PC-9 (cell line): ENCODE measurements at regions not wholly inside any gene's neighbourhood (a gene's known extent, or its start where the extent isn't known, plus 50 kb on each side); places are given as distances from the start of the nearest gene placed in this dataset.

ENCODE experiments used
- BruUV-seq: library from RNA; stranded (reverse); fragments of 400-500 nt; replicated peaks from 2 replicates; lab custom pipeline; 2021; lab: Mats Ljungman, UMichigan
- CTCF ChIA-PET: fragments of 300-600 bp; sonication (Branson Sonifier 250); formaldehyde crosslinking; loops from one replicate; lab custom pipeline; 2022; ENCODE audit warnings: antibody characterized with exemption; lab: Charles Lee
- POLR2A ChIA-PET: fragments of 300-600 bp; sonication (Branson Sonifier 250); formaldehyde crosslinking; loops from one replicate; lab custom pipeline; 2022; ENCODE audit warnings: antibody characterized with exemption; ENCODE audit not compliant: unreplicated experiment; lab: Charles Lee
- DNase-seq, 2 experiments: peaks; one replicate each; pipeline versions ENCODE4 v3.0.0 to v3.0.0-alpha.2; 2015 to 2022; ENCODE audit warnings: mixed read lengths in 1 of 2
- H2AFZ ChIP-seq: fragments of 200-600 bp; sonication (generic); 2 replicates; pipeline ENCODE4 v1.8.1; 2017; ENCODE audit warnings: antibody characterized with exemption
- H3F3A ChIP-seq: fragments of 200-600 bp; sonication (generic); 2 replicates; pipeline ENCODE4 v1.8.1; 2017; ENCODE audit warnings: antibody characterized with exemption, mild to moderate bottlenecking, low read depth; ENCODE audit not compliant: insufficient read depth
- H3K27ac ChIP-seq: fragments of 200-600 bp; sonication (generic); 2 replicates; pipeline ENCODE4 v1.6.1; 2016; ENCODE audit warnings: mixed run types
- H3K27me3 ChIP-seq: fragments of 200-600 bp; sonication (generic); 2 replicates; pipeline ENCODE4 v1.6.1; 2016; ENCODE audit warnings: low read depth, mixed run types; ENCODE audit not compliant: insufficient read depth
- H3K36me3 ChIP-seq: fragments of 200-600 bp; sonication (generic); 2 replicates; pipeline ENCODE4 v1.6.1; 2016; ENCODE audit warnings: low read depth, mixed run types
- H3K4me1 ChIP-seq: fragments of 200-600 bp; sonication (generic); replicated peaks from 2 replicates; pipeline ENCODE4 v1.6.1; 2016; ENCODE audit warnings: mixed run types; ENCODE audit not compliant: insufficient read depth
- H3K4me2 ChIP-seq: fragments of 200-600 bp; sonication (generic); 2 replicates; pipeline ENCODE4 v1.6.1; 2017; ENCODE audit warnings: mixed run types
- H3K4me3 ChIP-seq: fragments of 200-600 bp; sonication (generic); 2 replicates; pipeline ENCODE4 v1.6.1; 2016; ENCODE audit warnings: mixed run types
- H3K79me2 ChIP-seq: fragments of 200-600 bp; sonication (generic); 2 replicates; pipeline ENCODE4 v1.6.1; 2017; ENCODE audit warnings: low read depth, mixed run types
- H3K9me2 ChIP-seq: fragments of 200-600 bp; sonication (generic); 2 replicates; pipeline ENCODE4 v1.8.1; 2017; ENCODE audit warnings: mild to moderate bottlenecking; ENCODE audit not compliant: insufficient read depth
- H3K9me3 ChIP-seq: fragments of 200-600 bp; sonication (generic); 2 replicates; pipeline ENCODE4 v1.8.1; 2016; ENCODE audit warnings: low read depth; ENCODE audit not compliant: insufficient read depth
- H4K20me1 ChIP-seq: fragments of 200-600 bp; sonication (generic); 2 replicates; pipeline ENCODE4 v1.8.1; 2017; ENCODE audit not compliant: insufficient read depth
- EZH2 ChIP-seq: fragments of 200-600 bp; sonication (generic); IDR thresholded peaks from 2 replicates; pipeline ENCODE4 v1.8.0; 2017; ENCODE audit warnings: antibody characterized with exemption, low read depth
- intact Hi-C: fragments of 100-400 bp; cut with micrococcal nuclease; formaldehyde crosslinking; loops from one replicate; pipeline ENCODE4 v1.10.0; 2022; ENCODE audit not compliant: unreplicated experiment
- TF ChIP-seq, protein P1 (sequence below): fragments of 200-600 bp; sonication (generic); conservative IDR thresholded peaks from 2 replicates; pipeline ENCODE4 v1.6.1; 2017; ENCODE audit warnings: mixed run types, antibody characterized with exemption, mild to moderate bottlenecking, moderate library complexity

DNA sequence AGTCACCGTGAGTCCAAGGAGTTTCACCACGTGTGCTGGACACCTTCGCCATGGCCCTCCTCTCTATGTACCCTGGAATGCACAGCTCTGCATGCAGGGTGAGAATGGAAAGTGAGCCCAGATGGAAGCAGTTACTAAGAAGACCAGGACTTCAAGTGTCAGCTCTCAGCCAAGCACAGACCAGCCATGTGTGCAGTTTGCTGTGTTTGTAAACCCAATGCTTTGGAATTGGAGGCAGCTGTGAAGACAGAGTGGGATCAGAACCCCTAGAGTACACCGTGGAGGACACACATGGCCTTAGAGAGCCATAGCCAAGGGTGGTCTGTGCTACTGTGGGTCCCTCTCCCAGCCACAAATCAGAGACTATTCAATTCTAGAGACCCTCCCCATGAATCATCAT is 655.5 kb upstream of the ID2 start:
- Histone ChIP-seq H3K4me2 (no peak overlapping the region), H3K4me1 (no peaks in the 10 kb centered on the region), H3K9me3 (no peaks in the 10 kb centered on the region), H3K36me3 (no peaks in the 10 kb centered on the region), H3K79me2 (no peaks in the 10 kb centered on the region), H3K9me2 (no peaks in the 10 kb centered on the region), H4K20me1 (no peaks in the 10 kb centered on the region), H2AFZ (no peak overlapping the region), H3F3A (no peaks in the 10 kb centered on the region), H3K27ac (no peak overlapping the region), H3K27me3 (peaks cover 49% of the 10 kb centered on the region), H3K4me3 (no peak overlapping the region)
- CTCF ChIA-PET, result no interaction called here
- DNase-seq, result no peak
- no peak for TF ChIP-seq EZH2
- TF ChIP-seq, protein P1, sequence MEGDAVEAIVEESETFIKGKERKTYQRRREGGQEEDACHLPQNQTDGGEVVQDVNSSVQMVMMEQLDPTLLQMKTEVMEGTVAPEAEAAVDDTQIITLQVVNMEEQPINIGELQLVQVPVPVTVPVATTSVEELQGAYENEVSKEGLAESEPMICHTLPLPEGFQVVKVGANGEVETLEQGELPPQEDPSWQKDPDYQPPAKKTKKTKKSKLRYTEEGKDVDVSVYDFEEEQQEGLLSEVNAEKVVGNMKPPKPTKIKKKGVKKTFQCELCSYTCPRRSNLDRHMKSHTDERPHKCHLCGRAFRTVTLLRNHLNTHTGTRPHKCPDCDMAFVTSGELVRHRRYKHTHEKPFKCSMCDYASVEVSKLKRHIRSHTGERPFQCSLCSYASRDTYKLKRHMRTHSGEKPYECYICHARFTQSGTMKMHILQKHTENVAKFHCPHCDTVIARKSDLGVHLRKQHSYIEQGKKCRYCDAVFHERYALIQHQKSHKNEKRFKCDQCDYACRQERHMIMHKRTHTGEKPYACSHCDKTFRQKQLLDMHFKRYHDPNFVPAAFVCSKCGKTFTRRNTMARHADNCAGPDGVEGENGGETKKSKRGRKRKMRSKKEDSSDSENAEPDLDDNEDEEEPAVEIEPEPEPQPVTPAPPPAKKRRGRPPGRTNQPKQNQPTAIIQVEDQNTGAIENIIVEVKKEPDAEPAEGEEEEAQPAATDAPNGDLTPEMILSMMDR, result no peak
- intact Hi-C loops, result no loop called here
- POLR2A ChIA-PET, result no interaction called here
- BruUV-seq, result no TSS peak

GRCh38 chr2:8027387-8027786 is 654.5 kb upstream of the ID2 start:
- no peaks in the 10 kb centered on the region for H3K4me1 ChIP-seq
- no peak for TF ChIP-seq EZH2
- TF ChIP-seq, protein P1, result no peak
- POLR2A ChIA-PET, result no interaction called here

GRCh38 chr2:8028036-8028435 is 653.8 kb upstream of the ID2 start:
- TF ChIP-seq, protein P1, result no peak
- no peak for TF ChIP-seq EZH2
- Histone ChIP-seq H3K36me3 (no peaks in the 10 kb centered on the region), H3K27me3 (peaks cover 54% of the 10 kb centered on the region), H3F3A (no peaks in the 10 kb centered on the region), H4K20me1 (no peaks in the 10 kb centered on the region), H3K4me3 (no peak overlapping the region), H3K4me1 (no peaks in the 10 kb centered on the region), H3K4me2 (no peak overlapping the region), H3K9me3 (no peaks in the 10 kb centered on the region), H2AFZ (no peak overlapping the region), H3K79me2 (no peaks in the 10 kb centered on the region), H3K27ac (no peak overlapping the region), H3K9me2 (no peaks in the 10 kb centered on the region)
- CTCF ChIA-PET, result no interaction called here
- intact Hi-C loops, result no loop called here
- no peak for DNase-seq
- POLR2A ChIA-PET, result no interaction called here
- no TSS peak for BruUV-seq

More at GRCh38 chr2:8027387-8027786, 654.5 kb upstream of the ID2 start:
- Histone ChIP-seq H3K4me2 (no peak overlapping the region), H4K20me1 (no peaks in the 10 kb centered on the region), H3K79me2 (no peaks in the 10 kb centered on the region), H3K4me3 (no peak overlapping the region), H3K27me3 (peaks cover 56% of the 10 kb centered on the region), H3K9me2 (no peaks in the 10 kb centered on the region), H3F3A (no peaks in the 10 kb centered on the region), H2AFZ (no peak overlapping the region), H3K27ac (no peak overlapping the region), H3K36me3 (no peaks in the 10 kb centered on the region), H3K9me3 (no peaks in the 10 kb centered on the region)
- intact Hi-C loops, result no loop called here
- CTCF ChIA-PET, result no interaction called here
- BruUV-seq, result no TSS peak
- DNase-seq, result no peak
